C4-2B (cell line): ENCODE measurements at regions not wholly inside any gene's neighbourhood (a gene's known extent, or its start where the extent isn't known, plus 50 kb on each side); places are given as distances from the start of the nearest gene placed in this dataset.

Experiments used
- CTCF ChIP-seq: fragments of 450-650 bp; conservative IDR thresholded peaks from 2 replicates; pipeline ENCODE4 v1.5.1; 2017; ENCODE audit warnings: mild to moderate bottlenecking
- ZFX ChIP-seq: fragments of 450-650 bp; IDR thresholded peaks from 2 replicates; pipeline ENCODE4 v1.6.1; 2017

GRCh38 chr19:30112171-30112570, 170.1 kb downstream of the URI1 start:
- TF ChIP-seq CTCF (no peak), ZFX (no peak)
